Epithelial cell of proximal tubule (primary cell): ENCODE measurements at regions not wholly inside any gene's neighbourhood (a gene's known extent, or its start where the extent isn't known, plus 50 kb on each side); places are given as distances from the start of the nearest gene placed in this dataset.
A peak's percentile ranks its signal among the peaks of the same experiment; 100 is the strongest.

Experiments used
- DNase-seq: peaks from one replicate; pipeline ENCODE4 v3.0.0-alpha.2; 2011; ENCODE audit warnings: low read depth
- H3K4me3 ChIP-seq: 2 replicates; pipeline ENCODE4 v1.5.1; 2011; ENCODE audit warnings: low read depth, mild to moderate bottlenecking, low read length
- TF ChIP-seq, protein P1 (sequence below): conservative IDR thresholded peaks from 2 replicates; pipeline ENCODE4 v1.5.1; 2012; ENCODE audit warnings: low read depth, mild to moderate bottlenecking, low read length

DNA sequence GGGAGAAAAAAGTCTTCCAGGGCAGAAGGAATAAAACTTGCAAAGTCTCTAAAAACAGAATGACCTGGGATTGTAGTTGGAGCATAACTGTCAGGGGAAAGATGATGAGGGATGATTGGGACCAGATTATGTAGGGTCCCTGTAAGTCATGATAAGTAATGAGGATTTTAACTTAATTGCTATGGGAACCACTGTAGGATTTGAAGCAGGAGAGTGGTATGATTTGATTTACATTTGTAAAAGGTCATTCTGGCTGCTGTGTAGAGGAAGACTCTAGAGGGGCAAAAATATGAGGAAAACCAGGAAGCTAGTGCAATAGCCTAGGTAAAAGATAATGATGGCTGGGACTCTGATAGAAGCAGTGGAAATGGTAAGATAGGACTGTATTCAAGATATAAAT is 900.2 kb downstream of the DIAPH3 start:
- DNase-seq: no peak
- H3K4me3 ChIP-seq: no peak overlapping the region
- TF ChIP-seq, protein P1, sequence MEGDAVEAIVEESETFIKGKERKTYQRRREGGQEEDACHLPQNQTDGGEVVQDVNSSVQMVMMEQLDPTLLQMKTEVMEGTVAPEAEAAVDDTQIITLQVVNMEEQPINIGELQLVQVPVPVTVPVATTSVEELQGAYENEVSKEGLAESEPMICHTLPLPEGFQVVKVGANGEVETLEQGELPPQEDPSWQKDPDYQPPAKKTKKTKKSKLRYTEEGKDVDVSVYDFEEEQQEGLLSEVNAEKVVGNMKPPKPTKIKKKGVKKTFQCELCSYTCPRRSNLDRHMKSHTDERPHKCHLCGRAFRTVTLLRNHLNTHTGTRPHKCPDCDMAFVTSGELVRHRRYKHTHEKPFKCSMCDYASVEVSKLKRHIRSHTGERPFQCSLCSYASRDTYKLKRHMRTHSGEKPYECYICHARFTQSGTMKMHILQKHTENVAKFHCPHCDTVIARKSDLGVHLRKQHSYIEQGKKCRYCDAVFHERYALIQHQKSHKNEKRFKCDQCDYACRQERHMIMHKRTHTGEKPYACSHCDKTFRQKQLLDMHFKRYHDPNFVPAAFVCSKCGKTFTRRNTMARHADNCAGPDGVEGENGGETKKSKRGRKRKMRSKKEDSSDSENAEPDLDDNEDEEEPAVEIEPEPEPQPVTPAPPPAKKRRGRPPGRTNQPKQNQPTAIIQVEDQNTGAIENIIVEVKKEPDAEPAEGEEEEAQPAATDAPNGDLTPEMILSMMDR: no peak

DNA sequence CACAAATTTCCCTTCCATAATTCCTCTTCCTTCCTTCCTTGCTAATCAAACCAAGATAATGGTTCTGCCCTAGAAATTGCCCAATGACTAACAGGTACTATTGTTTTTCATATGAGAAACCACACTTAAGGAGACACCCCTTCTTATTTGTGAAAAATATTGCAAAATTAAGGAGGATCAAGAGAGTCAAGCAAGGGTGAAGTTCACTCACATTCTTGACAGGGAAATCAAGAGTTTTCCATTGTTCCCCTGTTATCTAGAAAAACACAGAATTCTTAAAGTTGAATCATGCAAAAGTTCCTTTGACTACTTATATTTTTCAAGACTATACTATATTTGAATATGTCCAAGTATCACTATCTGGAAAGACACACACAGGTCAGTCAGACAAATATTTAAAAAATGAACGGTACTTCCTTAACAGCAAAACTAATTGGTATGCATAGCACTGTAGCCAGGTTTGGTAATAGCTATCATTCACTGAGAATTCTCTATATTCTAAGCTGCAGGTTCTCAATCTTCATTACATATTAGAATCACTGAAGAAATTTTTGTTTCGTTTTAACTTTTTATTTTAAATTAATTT is 897.2 kb downstream of the DIAPH3 start:
- no peak overlapping the region for H3K4me3 ChIP-seq
- no peak for DNase-seq
- TF ChIP-seq, protein P1: no peak

DNA sequence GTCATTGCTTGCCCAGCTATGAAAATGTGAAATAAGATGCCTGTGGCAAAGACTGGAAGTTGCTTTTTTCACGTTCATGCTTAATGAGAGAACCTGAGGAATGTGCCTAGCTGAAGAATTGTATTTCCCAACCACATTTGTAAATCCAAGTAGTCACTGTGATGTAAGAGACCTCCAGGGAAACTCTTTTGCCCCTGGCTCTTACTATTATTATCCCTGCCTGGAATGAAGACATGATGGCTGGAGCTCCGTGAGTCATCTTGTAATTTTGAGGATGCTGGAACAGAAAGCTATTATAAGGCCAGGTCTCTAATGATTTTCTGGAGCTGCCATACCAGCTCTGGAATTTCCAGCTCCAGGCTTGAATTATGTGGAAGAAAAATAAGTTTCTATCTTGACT is 894.3 kb downstream of the DIAPH3 start:
- no peak overlapping the region for H3K4me3 ChIP-seq
- TF ChIP-seq, protein P1: no peak
- DNase-seq: peak; percentile 55

DNA sequence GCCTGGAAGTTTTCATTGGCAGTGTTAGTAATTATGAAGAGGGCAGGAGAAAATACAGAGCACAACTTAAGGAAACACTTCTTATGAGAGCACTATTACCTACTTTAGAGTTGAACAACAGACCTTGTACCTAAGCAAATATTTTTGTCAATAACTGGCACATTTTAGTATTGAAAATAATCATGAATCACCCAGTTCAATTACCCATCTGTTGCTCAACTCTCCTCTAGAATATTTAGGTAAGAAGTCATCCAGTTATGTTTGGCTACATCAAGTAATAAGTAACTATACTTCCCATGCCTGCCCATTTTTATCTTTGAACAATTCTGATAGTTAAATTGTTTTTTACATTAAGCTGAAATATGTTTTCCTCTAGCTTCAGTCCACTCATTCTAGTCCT is 893.4 kb downstream of the DIAPH3 start:
- TF ChIP-seq, protein P1: no peak
- no peak overlapping the region for H3K4me3 ChIP-seq
- peak; percentile 2 for DNase-seq

DNA sequence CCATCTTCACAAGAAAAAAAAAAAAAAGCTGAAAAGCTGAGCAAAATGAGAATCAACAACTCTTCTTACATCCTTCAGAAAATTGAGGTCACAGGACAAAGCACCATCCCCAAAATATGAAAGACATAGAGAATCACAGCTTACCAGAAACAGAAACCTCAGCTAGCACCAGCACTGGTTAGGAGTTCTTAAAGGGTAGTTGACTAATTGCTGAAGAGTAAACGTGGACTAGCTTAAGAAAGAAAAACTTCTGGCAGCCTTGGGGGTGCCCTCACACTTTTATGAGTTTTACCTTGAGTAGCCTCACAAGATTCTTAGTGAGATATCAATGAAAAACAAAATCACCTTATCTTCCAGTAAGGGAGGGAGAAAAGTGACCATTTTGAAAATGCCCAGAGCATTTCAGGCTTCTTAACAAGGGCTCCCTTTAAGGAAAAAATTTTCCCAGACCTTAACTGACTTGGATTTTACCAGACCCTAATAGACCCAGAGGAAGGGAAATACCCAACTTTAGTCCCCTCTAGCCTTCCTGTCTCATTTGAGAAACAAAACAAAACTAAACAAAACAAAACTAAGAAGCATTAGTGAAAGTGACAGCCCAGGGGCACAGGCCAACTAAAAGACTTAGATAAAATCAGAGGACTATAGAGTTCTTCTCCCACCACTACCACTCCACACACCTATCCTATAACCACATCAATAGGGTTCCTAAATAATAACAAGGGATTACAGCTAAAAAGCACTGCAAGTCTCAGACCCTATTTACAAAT is 888.6 kb downstream of the DIAPH3 start:
- H3K4me3 ChIP-seq: no peak overlapping the region
- TF ChIP-seq, protein P1: no peak
- DNase-seq: no peak

DNA sequence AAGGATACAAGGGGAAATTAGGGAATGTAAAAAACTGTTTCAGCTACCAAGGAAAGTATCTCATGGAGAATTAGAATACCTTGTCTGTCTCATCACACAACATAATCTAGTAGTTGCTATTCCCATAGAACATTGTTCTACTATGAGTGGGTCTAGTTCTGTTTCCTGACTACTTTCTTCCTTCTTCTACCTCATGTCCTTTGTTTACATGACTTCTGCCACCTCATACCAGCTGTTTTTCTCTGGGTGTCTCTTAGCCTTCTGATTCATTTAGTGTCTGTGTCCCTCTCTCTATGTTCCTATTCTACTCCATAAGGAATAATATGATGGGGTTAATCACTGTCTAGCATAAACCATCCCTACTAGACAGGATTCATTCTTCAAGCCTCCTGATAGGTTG is 887.3 kb downstream of the DIAPH3 start:
- no peak for DNase-seq
- no peak overlapping the region for H3K4me3 ChIP-seq
- TF ChIP-seq, protein P1: no peak

DNA sequence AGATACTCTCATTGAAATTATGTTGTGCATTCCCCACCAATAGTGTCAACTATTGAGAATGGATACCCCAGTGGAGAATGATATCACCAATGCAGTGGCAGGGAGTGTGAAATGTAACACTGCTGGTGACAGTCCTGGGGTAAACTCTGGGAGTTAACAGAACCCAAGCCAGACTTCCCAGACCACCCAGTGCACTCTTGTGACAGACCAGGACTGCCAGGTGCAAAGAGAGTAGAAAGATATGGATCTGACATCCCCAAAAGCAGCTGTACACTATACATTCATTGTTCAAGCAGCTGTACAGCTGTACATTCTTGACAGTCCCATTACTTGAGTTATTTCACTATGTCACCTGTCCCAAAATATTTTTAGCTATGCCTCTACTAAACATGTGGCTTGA is 886.6 kb downstream of the DIAPH3 start:
- DNase-seq: no peak
- no peak overlapping the region for H3K4me3 ChIP-seq
- TF ChIP-seq, protein P1: no peak
